ENCODE measurements at regions not wholly inside any gene's neighbourhood (a gene's known extent, or its start where the extent isn't known, plus 50 kb on each side); places are given as distances from the start of the nearest gene placed in this dataset.

DNA sequence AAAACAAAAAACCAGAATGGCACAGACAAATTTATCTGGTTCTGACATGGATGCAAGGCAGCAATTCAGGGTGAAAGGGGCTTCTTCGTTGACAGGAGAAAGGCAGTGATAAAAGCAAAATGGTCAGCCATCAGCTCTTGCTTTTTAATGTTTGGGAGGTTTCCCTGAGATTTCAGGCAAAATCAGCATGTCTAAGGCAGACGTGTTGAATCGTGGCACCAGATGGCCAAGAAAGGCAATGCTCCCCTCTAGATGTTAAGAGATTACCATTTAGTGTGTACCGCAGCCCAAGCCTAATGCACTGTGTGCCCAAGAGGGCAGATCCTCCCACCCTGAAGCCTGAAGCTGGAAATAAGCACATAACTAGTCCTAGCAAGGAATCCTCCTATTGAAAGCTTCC lies 88.8 kb upstream of the GALNT18 start:
- DNase-seq = no peak

DNA sequence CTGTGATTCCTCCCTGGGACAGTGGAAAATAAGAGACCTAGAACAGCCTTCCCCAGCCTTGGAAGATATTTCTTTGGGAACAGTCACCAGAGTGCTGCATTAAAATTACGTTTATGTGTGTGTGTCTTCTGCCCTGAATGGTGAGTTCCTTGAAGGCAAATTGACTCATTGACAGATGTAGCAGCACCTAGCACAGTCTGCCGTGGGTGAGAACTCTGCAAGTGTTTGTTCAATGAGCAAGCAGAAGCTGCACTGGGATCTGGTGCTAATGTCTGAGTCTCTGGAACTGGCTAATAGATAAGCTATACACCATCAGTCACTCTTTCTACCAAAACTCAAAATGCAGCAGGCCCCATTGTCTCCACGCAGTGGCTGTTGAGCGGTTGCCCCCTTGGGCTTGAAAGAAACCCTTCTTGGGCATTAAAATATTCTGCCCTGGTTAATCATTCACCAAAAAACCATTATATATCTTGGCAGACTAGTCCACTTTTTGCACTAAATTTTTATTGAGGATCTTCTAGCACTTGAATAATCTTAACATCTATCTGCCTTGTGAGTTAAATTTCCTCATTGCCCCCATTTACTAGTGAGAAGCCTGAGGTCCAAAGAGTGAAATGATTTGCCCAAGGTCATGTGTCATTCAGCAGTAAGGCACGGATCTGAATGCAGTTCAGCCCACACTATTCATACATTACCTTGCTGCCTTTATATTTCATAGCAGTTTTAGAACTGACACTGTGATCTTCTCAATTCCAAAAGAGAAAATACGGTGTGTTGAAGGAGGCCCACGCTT lies 87.8 kb upstream of the GALNT18 start:
- DNase-seq = no peak

DNA sequence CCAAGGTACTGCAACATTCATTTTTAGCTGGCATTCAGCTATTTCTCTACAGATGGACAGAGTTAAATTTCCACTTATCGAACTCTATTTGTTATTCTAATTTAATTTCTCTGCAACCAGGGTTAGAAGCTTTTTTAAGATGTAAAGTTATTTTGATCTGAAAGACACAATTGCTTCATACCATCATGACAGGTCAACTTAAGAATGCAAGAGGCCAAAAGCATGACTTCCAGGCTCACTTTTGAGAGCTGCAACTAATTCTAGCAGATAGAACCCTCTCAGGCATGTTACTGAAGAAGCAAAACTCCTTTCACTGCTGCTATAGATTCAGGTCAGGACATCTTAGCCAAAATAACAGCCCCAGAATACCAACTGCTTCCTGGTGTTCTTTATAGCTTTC lies 86.5 kb upstream of the GALNT18 start:
- no peak for DNase-seq

DNA sequence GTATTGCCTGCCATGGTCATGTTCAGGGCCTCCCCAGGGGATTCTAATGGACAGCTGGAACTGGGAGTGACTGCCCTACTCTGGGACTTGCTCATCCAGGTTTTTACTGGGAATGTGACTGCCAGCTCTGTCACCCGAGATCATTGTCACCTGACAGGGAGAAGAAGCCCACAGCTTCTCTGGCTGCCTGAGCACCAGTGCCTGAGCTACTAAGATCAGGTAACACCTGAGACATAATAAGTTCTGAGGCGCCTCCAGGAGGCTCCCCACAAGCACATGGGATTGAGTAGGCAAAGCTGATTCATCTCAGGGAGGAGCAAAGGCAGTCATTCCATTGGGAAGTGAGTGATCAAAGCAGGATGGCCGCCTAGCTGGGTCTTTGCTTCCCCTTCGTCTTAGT lies 84.2 kb upstream of the GALNT18 start:
- DNase-seq = no peak

DNA sequence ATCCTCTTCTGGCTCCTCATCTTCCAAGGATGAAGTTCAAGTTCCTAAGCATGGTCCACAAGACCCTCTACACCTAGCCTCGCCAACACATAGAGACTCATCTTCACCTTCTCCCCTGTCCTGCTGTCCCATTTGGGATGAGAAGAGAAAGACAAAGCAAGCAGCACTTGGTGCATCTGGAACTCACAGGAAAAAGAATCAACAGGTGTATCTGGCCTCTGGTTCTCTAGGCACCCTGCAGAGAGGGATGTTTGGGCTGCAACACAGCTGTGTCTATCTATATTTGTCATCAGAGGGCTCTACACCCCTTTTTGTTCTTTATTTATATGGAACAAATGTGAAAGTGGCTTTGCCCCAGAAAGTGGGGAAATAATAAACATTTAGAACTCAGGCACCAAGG lies 82.1 kb upstream of the GALNT18 start:
- no peak for DNase-seq

DNA sequence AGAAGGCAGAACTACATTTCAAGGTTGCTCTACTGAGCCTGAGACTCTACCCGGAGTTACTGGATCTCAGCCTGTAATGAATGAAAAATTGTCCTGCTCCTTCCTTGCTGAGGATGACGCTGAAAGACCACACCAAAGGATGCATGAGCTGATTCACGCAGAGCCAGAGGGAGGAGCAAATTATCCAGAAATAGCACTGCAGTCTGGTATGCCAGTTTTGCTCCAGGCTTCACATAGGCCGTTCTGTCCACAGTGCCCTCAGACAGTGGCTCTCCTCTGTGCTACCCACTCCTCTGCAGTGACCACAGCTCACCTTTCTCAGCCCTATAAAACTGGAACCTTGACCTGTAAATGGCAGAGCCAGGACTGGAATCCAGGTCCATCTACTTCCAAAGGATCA lies 79.3 kb upstream of the GALNT18 start:
- DNase-seq = no peak

DNA sequence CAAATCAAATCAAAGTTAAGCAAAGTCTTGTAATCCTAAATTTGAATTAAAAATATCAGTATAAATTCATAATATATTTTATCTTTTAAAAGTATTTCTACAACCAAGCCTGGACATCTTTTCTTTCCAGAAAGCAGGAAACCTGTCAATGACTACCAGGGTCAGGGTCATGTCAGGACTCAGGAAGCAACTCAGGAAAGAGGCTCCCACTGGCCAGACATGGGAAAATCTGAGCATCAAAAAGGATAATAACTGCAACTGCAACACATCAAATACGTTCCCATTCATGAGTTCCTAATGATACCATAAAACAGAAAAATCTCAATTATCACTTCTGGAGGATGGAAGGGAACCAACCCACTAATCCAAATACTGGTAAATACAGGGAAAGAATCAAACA lies 76.0 kb upstream of the GALNT18 start:
- no peak for DNase-seq

DNA sequence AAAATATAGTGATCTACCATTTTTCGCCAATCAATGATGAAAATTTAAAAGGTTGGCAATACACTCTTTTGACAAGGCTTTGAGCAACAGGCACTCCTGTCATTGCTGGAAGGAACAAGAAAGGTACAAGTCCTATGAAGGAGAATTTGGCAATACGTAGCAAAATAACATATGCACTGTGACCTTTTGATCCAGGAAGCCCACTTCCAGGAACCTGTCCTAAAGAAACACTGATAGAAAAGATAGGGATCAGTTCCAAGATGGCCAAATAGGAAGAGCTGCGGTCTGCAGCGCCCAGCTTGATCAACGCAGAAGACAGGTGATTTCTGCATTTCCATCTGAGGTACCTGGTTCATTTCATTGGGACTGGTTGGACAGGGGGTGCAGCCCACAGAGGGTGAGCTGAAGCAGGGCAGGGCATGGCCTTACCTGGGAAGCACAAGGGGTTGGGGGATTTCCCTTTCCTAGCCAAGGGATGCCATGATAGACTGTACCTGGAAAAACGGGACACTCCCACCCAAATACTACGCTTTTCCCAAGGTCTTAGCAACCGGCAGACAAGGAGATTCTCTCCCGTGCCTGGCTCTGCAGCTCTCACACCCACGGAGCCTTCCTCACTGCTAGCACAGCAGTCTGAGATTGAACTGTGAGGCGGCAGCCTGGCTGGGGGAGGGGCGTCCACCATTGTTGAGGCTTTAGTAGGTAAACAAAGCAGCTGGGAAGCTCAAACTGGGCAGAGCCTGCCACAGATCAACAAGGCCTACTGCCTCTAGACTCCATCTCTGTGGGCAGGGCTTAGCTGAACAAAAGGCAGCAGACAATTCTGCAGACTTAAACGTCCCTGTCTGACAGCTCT lies 69.7 kb upstream of the GALNT18 start:
- DNase-seq = no peak

DNA sequence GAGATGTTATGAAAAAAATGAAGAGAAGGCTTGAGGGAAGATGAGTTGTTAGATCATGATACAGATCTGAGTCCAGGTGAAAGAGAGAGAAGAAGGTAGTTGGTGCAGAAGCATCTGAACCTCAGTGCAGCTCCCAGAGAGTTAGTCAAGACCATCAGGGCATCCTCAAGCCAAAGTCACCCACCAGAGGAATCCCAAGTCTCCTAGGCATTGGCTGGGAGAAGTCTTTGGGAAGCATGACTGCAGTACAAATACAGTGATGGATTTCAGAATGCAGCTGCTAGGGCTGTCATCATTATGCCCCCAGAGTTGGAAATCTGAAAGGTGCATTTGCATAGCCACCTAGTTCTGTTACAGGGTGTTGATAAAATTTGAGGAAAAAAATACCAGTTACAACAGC lies 59.7 kb upstream of the GALNT18 start:
- no peak for DNase-seq

DNA sequence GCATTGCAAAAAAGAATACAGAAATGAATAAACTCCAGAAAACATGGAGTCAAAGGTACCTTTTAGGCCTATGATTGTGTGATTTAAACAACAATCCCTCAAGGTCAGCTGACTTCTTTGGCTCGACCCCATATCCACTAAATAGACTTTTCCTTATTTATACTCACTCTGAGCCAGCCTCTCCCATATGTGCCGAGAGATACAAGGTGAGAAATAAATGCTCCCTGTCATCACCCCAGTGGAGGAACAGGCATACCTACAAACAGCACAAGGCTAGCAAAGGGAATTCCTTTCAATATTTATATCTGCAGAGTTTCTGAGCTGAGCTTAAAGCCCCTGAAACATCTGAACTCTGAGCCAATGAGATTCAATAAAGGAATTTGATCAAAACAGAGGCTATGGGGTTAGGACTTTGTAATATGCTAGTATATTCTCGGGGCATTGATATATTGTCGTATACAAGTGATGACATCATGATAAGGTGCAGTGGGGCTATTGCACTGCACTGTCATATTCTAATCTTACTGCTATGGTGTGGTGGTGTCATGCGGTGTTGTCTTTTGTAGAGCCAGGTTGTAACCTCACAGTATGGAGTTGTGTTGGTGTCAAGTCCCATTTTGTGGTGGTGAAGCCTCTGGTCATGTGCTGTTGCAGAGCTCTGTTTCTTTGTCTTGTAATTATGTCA lies 56.0 kb upstream of the GALNT18 start:
- DNase-seq = no peak

DNA sequence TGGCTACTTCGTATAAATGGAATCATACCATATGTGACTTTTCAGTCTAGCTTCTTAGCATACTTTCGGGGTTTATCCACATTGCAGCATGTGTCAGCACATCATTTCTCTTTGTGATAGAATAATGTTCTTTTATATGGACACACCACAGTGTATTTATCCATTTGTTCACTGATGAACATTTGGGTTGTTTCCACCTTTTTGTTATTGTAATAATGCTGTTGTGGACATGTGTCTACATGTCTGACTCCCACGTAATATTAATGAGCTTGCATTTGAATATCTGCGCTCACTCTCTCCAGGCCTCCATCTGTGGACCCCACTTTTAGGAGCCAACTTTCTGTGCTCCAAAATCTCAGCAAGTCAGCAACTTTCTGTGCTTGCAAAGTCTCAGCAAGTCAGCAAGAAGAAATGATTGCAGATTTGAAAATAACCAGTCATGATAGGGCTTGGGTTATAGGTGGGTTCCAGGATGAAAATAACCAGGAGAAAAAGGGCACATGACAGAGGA lies 53.9 kb upstream of the GALNT18 start:
- DNase-seq = no peak

DNA sequence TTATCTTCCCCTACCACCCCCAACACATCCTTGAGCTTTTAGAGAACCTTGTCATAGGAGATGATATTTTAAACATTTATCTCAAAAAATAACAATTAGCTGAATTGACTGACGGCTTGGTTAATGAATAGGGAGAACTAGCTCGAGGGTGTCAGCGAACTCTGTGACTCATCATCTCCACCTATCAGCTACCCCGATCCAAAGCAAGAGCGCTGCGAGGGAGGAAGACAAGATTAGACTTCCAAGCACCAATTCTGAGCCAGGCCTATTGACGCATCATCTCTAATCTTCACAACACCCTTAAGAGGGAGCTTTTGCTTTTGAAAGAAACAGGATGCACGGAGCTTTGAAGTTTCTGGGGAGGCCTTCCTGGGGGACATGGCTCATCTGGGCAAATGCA lies 51.0 kb upstream of the GALNT18 start:
- DNase-seq = no peak

DNA sequence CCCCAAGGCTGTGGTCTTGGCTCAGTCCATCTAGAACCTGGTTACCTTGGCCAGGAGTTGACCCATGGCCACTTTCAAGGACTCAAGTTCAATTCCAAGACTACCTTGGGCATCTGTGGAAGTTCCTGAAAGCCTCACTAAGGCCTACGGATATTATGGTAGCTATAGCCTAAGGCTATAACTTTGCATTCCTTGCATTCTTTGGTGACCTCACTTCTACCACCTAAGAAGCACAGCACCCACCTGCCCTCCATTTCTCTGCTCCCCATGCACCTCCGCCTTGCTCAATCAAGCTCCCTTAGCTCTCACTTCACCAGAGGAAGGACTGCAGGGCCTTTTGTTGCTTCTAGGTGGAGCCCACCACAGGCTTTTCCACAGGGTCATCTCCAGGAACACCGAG lies 50.3 kb upstream of the GALNT18 start:
- DNase-seq = no peak

All from bone marrow (tissue), 2 donors.